ENCODE measurements at regions not wholly inside any gene's neighbourhood (a gene's known extent, or its start where the extent isn't known, plus 50 kb on each side); places are given as distances from the start of the nearest gene placed in this dataset.

DNA sequence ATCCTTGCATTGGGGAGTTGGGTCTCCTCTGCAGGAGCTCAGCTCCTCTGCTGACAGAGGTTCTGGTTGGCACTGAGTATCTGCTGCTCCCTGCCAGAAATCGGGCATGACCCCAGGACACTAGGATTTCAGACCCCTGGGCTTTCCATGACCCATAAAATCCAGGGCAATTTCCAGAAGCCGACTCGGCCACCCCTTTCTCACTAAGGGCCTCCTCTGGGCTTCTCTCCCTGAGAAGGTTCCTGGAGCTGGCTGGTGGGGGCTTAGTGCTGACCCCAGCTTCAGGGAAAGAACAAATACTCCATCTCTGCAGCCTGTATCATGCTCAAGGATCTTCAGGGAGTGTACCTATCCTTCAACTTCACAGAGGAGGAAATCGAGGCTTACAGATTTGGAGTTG, 603.4 kb downstream of the PTPRU start:
- DNase-seq = no peak

- no peak for DNase-seq
These were observed 602.5 kb downstream of the PTPRU start for GRCh38 chr1:29838738-29839320.

DNA sequence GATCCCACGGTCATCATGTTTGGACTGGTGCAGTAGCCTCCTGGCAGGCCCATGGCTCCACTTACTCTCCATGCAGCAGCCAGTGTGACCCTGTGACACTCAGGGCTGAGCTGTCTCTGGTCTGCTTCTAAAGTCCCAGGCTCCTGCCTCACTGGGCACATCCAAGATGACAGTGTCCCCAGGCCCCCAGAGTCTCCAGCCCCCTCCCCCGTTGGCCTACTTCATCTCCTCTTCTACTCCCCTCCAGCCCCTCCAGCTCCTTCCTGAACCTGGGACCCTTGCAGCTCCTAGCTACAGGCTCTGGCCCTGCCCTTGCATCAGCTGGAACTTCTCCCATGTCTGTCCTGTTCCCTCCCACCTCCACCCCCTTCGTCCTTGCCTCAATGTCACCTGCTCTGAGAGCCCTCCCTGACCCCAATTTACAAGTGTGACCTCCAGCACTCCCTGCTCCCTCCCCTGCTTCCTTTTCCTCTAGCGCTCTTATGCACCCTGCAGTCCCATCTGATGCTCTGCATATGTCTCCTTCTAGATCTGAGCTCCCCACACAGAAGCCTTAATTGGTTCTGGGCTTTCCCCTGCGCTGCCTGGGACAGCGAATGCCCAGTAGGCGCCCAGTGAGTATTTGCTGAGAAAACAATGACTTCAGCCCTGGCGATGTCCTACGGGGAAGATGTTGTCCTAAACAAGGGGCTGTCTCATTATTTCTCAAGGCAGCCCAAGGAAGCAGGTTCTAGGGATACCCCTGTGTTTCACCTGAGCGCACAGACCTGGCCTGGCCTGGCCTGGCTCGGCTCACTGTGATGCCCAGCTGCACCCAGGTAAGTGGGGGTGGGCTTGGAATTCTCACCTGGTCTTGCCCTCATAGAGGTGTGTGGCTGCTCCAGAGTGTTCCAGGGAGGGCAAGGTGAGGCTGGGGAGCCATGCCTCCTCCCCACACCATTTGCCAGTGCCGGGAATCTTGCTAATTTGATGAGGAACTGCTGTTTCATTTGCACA, 600.6 kb downstream of the PTPRU start:
- DNase-seq = no peak

GRCh38 chr1:29835874-29836273, 599.6 kb downstream of the PTPRU start:
- DNase-seq = no peak

DNA sequence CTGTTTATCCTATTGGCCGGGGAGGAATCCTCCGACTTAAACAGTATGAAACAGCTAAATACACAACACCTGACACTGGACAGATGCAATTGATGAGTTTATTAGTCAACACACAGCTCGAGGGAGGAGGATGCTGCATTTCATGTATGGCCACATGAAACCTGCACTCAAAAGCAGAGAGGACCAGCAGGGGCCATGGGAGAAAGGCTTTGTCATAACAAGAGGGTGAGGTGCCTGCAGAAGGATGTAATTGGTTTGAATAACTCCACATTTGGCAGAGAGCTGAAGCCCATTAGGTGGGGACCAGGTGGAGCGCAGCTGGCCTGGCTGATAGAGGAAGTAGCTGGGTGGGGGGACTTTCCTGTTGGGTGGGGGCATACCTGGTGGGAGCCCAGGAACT, 599.1 kb downstream of the PTPRU start:
- DNase-seq = no peak

DNA sequence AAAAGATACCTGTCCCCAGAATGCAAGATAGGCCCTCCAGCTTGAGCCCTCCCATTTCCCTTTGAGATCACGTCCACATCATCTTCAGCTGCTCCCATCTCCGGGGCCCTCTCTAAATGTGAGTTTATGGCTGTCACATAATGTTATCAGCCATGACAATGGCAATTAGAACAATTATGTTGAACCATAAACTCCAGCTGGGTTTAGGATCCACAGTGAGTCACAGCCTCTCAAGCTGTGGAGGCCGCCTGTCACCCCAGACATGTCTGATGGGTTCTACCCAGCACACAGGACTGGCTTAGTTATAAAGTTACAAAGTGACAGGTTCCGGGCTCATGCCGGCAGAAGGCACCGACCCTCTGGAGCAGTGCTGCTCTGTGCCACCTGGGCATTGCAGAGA, 597.3 kb downstream of the PTPRU start:
- DNase-seq = no peak

DNA sequence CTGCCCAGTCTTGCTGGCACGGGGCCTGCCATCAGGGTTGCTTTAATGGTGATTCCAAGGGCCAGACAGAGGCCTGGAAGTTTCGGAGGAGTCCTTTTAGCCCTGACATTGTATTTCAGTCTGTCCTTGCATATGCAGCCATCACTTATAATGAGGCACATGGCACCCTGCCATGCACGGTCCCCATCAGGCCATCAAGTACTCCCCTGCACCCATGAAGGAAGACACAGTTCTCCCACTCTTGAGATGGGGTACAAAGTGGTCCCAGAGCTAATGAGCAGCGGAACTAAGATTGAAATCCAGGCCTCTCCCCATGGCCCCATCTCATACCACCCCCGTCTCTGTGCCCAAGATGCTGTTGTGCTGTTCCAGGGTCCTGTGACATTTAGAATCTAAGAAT, 596.6 kb downstream of the PTPRU start:
- no peak for DNase-seq

DNA sequence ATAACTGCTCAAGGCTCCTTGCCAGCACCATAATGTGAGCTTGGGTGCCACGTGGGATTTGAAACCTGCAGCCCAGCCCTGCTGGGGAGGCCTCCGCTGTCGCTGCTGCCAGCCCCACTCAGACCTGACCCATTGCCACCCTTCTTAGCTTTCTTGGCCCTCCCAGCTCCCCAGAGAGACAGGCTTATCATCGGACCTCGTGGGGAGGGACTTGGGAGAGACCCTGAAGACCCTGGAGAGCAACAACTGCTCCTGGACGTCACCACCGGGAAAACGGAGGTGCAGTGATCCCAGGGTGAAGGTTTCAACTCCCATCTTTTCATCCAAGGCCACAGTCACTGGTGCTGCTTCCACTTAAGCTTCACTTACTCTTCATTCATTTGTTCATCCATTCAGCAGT, 596.1 kb downstream of the PTPRU start:
- no peak for DNase-seq

DNA sequence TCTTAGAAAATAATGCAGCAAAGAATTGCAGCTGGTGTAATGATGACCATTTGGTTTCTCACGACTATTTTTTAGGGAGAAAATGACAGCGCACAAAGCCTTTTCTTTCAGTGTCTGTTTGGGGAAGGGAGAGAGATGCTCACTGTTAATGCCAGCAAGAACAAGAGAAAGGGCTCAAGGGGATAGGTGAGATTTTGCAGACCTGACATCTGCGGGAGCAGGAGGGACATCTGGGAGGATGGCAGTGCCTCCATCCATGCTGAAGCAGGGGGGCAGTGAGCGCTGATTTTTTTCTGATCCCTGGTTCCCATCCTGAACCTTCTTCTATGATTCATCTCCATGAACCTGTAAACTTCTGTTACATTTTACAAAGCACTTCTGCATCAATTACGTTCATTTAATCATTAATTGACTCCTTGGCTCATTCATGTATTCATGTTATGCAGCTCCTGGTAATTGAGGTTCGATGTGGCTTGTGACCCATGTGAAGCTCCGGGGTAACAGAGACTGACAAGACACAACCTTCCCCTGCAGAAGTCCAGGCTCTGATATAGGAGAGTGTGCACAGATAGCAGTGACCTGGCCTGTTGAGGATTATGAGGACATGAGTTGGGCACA, 595.3 kb downstream of the PTPRU start:
- DNase-seq = no peak

- no peak for DNase-seq
These were observed 594.6 kb downstream of the PTPRU start for GRCh38 chr1:29830916-29831315.

GRCh38 chr1:29830383-29830782, 594.1 kb downstream of the PTPRU start:
- no peak for DNase-seq

GRCh38 chr1:29829448-29830344, 593.4 kb downstream of the PTPRU start:
- no peak for DNase-seq

GRCh38 chr1:29828526-29829447, 592.5 kb downstream of the PTPRU start:
- no peak for DNase-seq

GRCh38 chr1:29827801-29828525, 591.6 kb downstream of the PTPRU start:
- DNase-seq = no peak

GRCh38 chr1:29827237-29827750, 591.0 kb downstream of the PTPRU start:
- DNase-seq = no peak

- no peak for DNase-seq
These were observed 590.3 kb downstream of the PTPRU start for GRCh38 chr1:29826646-29827045.

DNA sequence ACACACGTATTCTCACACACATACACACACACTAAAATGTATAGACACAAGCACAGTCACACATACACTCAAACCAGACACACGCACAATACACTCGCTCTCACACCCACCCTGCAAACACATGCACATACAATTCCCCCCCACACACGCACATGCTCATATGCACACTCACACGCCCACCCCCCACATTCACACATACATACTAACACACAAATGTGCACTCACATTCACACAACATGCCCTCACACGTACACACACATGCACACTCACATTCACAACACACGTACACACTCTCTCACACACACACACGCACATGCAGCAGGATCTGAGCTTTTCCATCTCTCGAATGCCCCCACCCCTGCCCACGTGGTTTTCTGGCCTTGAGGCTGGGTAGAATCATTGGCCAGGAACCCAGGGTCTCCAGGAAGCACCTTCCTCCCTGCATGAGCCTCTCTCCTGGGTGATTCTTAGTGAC, 589.7 kb downstream of the PTPRU start:
- DNase-seq = no peak

DNA sequence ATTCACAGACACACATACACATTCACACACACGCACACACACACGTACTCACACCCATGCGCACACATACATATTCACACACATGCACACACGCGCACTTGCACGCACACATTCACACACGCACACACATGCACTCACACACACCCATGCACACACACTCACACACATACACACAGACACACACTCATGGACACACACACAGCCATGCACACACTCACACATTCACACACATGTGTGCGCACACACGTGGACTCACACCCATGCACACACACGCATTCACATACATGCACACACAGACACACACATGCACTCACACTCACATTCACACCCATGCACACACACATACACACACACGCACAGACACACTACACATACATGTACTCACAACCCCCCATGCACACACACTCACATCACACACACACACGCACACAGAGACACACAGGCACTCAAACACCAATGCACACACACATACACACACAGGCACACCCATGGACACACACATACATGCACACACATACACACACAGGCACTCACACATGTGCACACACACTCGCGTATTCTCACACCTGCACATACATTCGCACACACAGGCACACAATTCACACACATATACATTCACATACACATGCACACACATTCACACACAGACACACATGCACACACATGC, 589.1 kb downstream of the PTPRU start:
- DNase-seq = no peak

DNA sequence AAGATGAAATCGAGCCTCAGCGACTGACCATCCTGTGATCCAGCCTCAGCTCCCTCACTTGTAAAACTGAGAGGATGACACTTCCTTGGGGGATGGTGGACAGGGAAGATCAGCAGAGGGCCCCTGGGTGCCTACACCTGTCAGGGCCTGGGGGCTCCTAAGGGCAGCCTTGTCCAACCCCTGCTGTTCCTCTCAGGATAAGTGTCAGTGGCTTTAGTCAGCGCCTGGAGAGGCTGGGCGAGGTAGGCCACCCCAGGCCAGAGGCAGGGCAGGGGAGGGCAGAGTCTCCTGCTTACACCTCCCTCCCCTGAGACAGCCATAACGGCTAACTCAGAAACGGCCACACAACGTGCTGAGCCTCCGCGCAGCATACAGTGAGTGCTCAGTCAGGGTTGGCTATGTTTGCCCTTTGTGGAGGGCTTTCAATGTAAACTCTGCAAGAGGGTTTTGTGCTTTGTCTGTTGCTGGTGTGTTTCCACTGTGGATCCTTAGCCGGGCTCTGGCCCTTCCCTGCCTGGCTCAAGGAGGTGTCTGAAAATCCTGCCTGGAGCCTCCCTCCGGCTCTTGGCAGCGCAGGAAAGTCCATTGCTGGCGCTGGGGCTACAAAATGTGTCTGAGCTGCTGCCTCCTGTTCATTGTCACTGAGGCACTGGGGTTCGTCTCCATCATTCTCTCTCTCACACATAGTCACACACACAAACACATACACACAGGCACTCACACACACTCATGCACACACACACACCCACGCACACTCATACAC, 588.4 kb downstream of the PTPRU start:
- DNase-seq = no peak
